Mesenchymal stem cell (in vitro differentiated cells and primary cell): ENCODE measurements at regions not wholly inside any gene's neighbourhood (a gene's known extent, or its start where the extent isn't known, plus 50 kb on each side); places are given as distances from the start of the nearest gene placed in this dataset.

Source experiments
- DNase-seq: peaks from one replicate; pipeline ENCODE4 v3.0.0-alpha.2; 2013
- H2AFZ ChIP-seq: one replicate; pipeline ENCODE4 v1.6.1; 2013; ENCODE audit warnings: low read depth, mild to moderate bottlenecking, control low read depth, inconsistent platforms, low read length, moderate library complexity
- H2AK5ac ChIP-seq: 2 replicates; pipeline ENCODE4 v1.6.1; 2013; ENCODE audit warnings: low read length, moderate library complexity, mild to moderate bottlenecking, inconsistent platforms; ENCODE audit not compliant: severe bottlenecking
- H2BK120ac ChIP-seq: one replicate; pipeline ENCODE4 v1.6.1; 2013; ENCODE audit warnings: low read depth, mild to moderate bottlenecking, inconsistent platforms, low read length, moderate library complexity
- H2BK12ac ChIP-seq, 2 experiments: one replicate each; pipeline ENCODE4 v1.6.1; 2013; ENCODE audit warnings: inconsistent platforms in 2 of 2, low read length in 2 of 2, mild to moderate bottlenecking in 2 of 2, moderate library complexity in 2 of 2, control low read depth in 1 of 2
- H2BK15ac ChIP-seq: one replicate; pipeline ENCODE4 v1.6.1; 2013; ENCODE audit warnings: mild to moderate bottlenecking, low read depth, inconsistent platforms; ENCODE audit not compliant: poor library complexity, severe bottlenecking
- H2BK5ac ChIP-seq: 2 replicates; pipeline ENCODE4 v1.6.1; 2013; ENCODE audit warnings: low read depth, mild to moderate bottlenecking, low read length, control low read depth, inconsistent platforms; ENCODE audit not compliant: poor library complexity, severe bottlenecking
- H3K14ac ChIP-seq, 2 experiments: one replicate each; pipeline ENCODE4 v1.6.1; 2013; ENCODE audit warnings: inconsistent platforms in 2 of 2, low read length in 2 of 2, control low read depth in 1 of 2, mild to moderate bottlenecking in 1 of 2, moderate library complexity in 1 of 2
- H3K18ac ChIP-seq, 2 experiments: one replicate each; pipeline ENCODE4 v1.6.1; 2013; ENCODE audit warnings: inconsistent platforms in 2 of 2, low read length in 2 of 2, control low read depth in 1 of 2, low read depth in 1 of 2, mild to moderate bottlenecking in 1 of 2
- H3K23ac ChIP-seq, 2 experiments: one replicate each; pipeline ENCODE4 v1.6.1; 2013; ENCODE audit warnings: inconsistent platforms in 2 of 2, low read length in 2 of 2, mild to moderate bottlenecking in 2 of 2, moderate library complexity in 2 of 2, control low read depth in 1 of 2
- H3K27ac ChIP-seq: 2 replicates; pipeline ENCODE4 v1.5.1; 2013; ENCODE audit warnings: mild to moderate bottlenecking, moderate library complexity, low read length, control low read depth, inconsistent platforms; ENCODE audit not compliant: poor library complexity, severe bottlenecking
- H3K27me3 ChIP-seq, 2 experiments: 2 replicates each; pipeline versions ENCODE4 v1.6.1 to v1.7.0; 2013; ENCODE audit warnings: low read length in 2 of 2, mild to moderate bottlenecking in 2 of 2, moderate library complexity in 2 of 2, control low read depth in 1 of 2, inconsistent platforms in 1 of 2; ENCODE audit not compliant: control insufficient read depth in 1 of 2, insufficient read depth in 1 of 2
- H3K36me3 ChIP-seq, 2 experiments: 2 replicates each; pipeline versions ENCODE4 v1.6.1 to v1.7.0; 2013; ENCODE audit warnings: low read length in 2 of 2, control low read depth in 1 of 2, inconsistent platforms in 1 of 2, low read depth in 1 of 2, mild to moderate bottlenecking in 1 of 2; ENCODE audit not compliant: insufficient read depth in 2 of 2, control insufficient read depth in 1 of 2
- H3K4ac ChIP-seq, 2 experiments: one replicate each; pipeline ENCODE4 v1.6.1; 2013; ENCODE audit warnings: inconsistent platforms in 2 of 2, low read length in 2 of 2, mild to moderate bottlenecking in 2 of 2, moderate library complexity in 2 of 2, control low read depth in 1 of 2, low read depth in 1 of 2
- H3K4me1 ChIP-seq: 2 replicates; pipeline ENCODE4 v1.6.1; 2013; ENCODE audit warnings: low read depth, low read length, control low read depth; ENCODE audit not compliant: control insufficient read depth, insufficient read depth
- H3K4me2 ChIP-seq: 2 replicates; pipeline ENCODE4 v1.6.1; 2013; ENCODE audit warnings: low read length, mild to moderate bottlenecking, inconsistent platforms; ENCODE audit not compliant: poor library complexity, severe bottlenecking
- H3K4me3 ChIP-seq, 2 experiments: 2 replicates each; pipeline versions ENCODE4 v1.5.1 to v1.7.0; 2013; ENCODE audit warnings: low read length in 2 of 2, mild to moderate bottlenecking in 2 of 2, control low read depth in 1 of 2, low read depth in 1 of 2; ENCODE audit not compliant: insufficient read depth in 1 of 2
- H3K79me1 ChIP-seq: replicated peaks from 2 replicates; pipeline ENCODE4 v1.6.1; 2013; ENCODE audit warnings: mild to moderate bottlenecking, control low read depth, low read length, inconsistent platforms; ENCODE audit not compliant: poor library complexity, severe bottlenecking
- H3K9ac ChIP-seq: 2 replicates; pipeline ENCODE4 v1.7.0; 2013; ENCODE audit warnings: mild to moderate bottlenecking, low read length, moderate library complexity
- H3K9me3 ChIP-seq: 2 replicates; pipeline ENCODE4 v1.7.0; 2013; ENCODE audit warnings: mild to moderate bottlenecking, low read length; ENCODE audit not compliant: control insufficient read depth
- H4K8ac ChIP-seq: one replicate; pipeline ENCODE4 v1.6.1; 2013; ENCODE audit warnings: inconsistent platforms, mild to moderate bottlenecking, low read length, moderate library complexity
- H4K91ac ChIP-seq: one replicate; pipeline ENCODE4 v1.6.1; 2013; ENCODE audit warnings: mild to moderate bottlenecking, low read length, inconsistent platforms
- WGBS: methylation state at CpG from one replicate; pipeline ENCODE4 v1.1.7; 2013; ENCODE audit warnings: mixed read lengths; 5-methylcytosine and 5-hydroxymethylcytosine counted together

GRCh38 chr5:143680672-143681259, 131.2 kb upstream of the HMHB1 start:
- Histone ChIP-seq H2BK120ac (no peak overlapping the region), H3K4me2 (no peak overlapping the region), H4K8ac (no peak overlapping the region), H3K18ac (no peak overlapping the region), H3K23ac (no peak overlapping the region), H3K36me3 (no peaks in the 10 kb centered on the region), H3K79me1 (no peaks in the 10 kb centered on the region), H3K4me3 (no peak overlapping the region), H4K91ac (no peak overlapping the region), H3K27ac (no peak overlapping the region), H2AFZ (no peak overlapping the region), H2AK5ac (no peak overlapping the region), H3K14ac (no peak overlapping the region), H3K9ac (no peak overlapping the region), H3K9me3 (no peaks in the 10 kb centered on the region), H2BK15ac (no peak overlapping the region), H2BK5ac (no peak overlapping the region), H3K4ac (no peak overlapping the region), H3K27me3 (no peaks in the 10 kb centered on the region), H2BK12ac (no peak overlapping the region), H3K4me1 (peaks cover 1% of the 10 kb centered on the region)
- 85% methylated on average over 3 of the region's 4 CpGs for WGBS
- DNase-seq, result peak; percentile 45

- Histone ChIP-seq H2AK5ac (no peak overlapping the region), H3K14ac (no peak overlapping the region), H3K79me1 (no peaks in the 10 kb centered on the region), H3K4ac (no peak overlapping the region), H3K18ac (no peak overlapping the region), H3K4me2 (no peak overlapping the region), H3K36me3 (no peaks in the 10 kb centered on the region), H3K4me3 (no peak overlapping the region), H3K23ac (no peak overlapping the region), H2AFZ (no peak overlapping the region), H3K27ac (no peak overlapping the region), H3K9me3 (no peaks in the 10 kb centered on the region), H4K8ac (no peak overlapping the region), H3K9ac (no peak overlapping the region), H2BK120ac (no peak overlapping the region), H2BK15ac (no peak overlapping the region), H3K4me1 (peaks cover 1% of the 10 kb centered on the region), H2BK12ac (no peak overlapping the region), H3K27me3 (no peaks in the 10 kb centered on the region), H2BK5ac (no peak overlapping the region), H4K91ac (no peak overlapping the region)
- DNase-seq, result peak; percentile 58
- WGBS, result 44% methylated on average over 1 of the region's 1 CpG
Measured at GRCh38 chr5:143679777-143680176, 132.2 kb upstream of the HMHB1 start.

- Histone ChIP-seq H3K9me3 (no peaks in the 10 kb centered on the region), H3K27me3 (no peaks in the 10 kb centered on the region), H4K91ac (no peak overlapping the region), H3K14ac (no peak overlapping the region), H3K18ac (no peak overlapping the region), H3K36me3 (no peaks in the 10 kb centered on the region), H3K4ac (no peak overlapping the region), H3K4me3 (no peak overlapping the region), H3K9ac (no peak overlapping the region), H3K27ac (no peak overlapping the region), H2BK120ac (no peak overlapping the region), H2BK5ac (no peak overlapping the region), H3K4me2 (no peak overlapping the region), H2AFZ (no peak overlapping the region), H4K8ac (no peak overlapping the region), H3K79me1 (no peaks in the 10 kb centered on the region), H2BK12ac (no peak overlapping the region), H3K23ac (no peak overlapping the region), H2BK15ac (no peak overlapping the region), H2AK5ac (no peak overlapping the region), H3K4me1 (peaks cover 1% of the 10 kb centered on the region)
- no peak for DNase-seq
- WGBS, result no CpG with 5 or more reads among the region's 1 CpG
Measured at GRCh38 chr5:143678148-143678905, 133.6 kb upstream of the HMHB1 start.

- H4K91ac ChIP-seq, result no peak overlapping the region
- no peak for DNase-seq
- H2BK5ac ChIP-seq, result no peak overlapping the region
- 97% methylated on average over 3 of the region's 6 CpGs for WGBS
- no peaks in the 10 kb centered on the region for H3K27me3 ChIP-seq
- H3K9ac ChIP-seq, result no peak overlapping the region
- no peak overlapping the region for H3K4ac ChIP-seq
- no peaks in the 10 kb centered on the region for H3K9me3 ChIP-seq
- no peaks in the 10 kb centered on the region for H3K36me3 ChIP-seq
- H2BK15ac ChIP-seq, result no peak overlapping the region
- H2BK12ac ChIP-seq, result no peak overlapping the region
- peaks cover 1% of the 10 kb centered on the region for H3K4me1 ChIP-seq
- no peak overlapping the region for H3K14ac ChIP-seq
- H3K4me3 ChIP-seq, result no peak overlapping the region
- no peaks in the 10 kb centered on the region for H3K79me1 ChIP-seq
- H3K27ac ChIP-seq, result no peak overlapping the region
- H2AK5ac ChIP-seq, result no peak overlapping the region
- H2BK120ac ChIP-seq, result no peak overlapping the region
- no peak overlapping the region for H3K18ac ChIP-seq
- H2AFZ ChIP-seq, result no peak overlapping the region
- no peak overlapping the region for H3K23ac ChIP-seq
- H3K4me2 ChIP-seq, result no peak overlapping the region
- H4K8ac ChIP-seq, result no peak overlapping the region
Measured at GRCh38 chr5:143677403-143677802, 134.6 kb upstream of the HMHB1 start.
